ENCODE measurements at regions not wholly inside any gene's neighbourhood (a gene's known extent, or its start where the extent isn't known, plus 50 kb on each side); places are given as distances from the start of the nearest gene placed in this dataset.

GRCh38 chr3:170656284-170656683 lies 70.4 kb upstream of the SLC7A14 start:
- no peak for TF ChIP-seq POLR2A (IDR thresholded peaks at IDR 0.05; ENCODE audit: low read depth, low read length)
- TF ChIP-seq POLR2AphosphoS5 (IDR thresholded peaks at IDR 0.05; ENCODE audit: low read depth, low read length) = no peak
- TF ChIP-seq TAF1 (IDR thresholded peaks at IDR 0.05; ENCODE audit: borderline replicate concordance, low read depth, low read length) = no peak
